AG20443 (cell line): ENCODE measurements at regions not wholly inside any gene's neighbourhood (a gene's known extent, or its start where the extent isn't known, plus 50 kb on each side); places are given as distances from the start of the nearest gene placed in this dataset.
"Not testable (repeated sequence)": the region's sequence is repeated elsewhere in the genome, so short reads cannot be mapped to it uniquely, and the experiment has no call there.

Experiments used
- DNase-seq: peaks from one replicate; pipeline ENCODE4 v3.0.0; 2012; ENCODE audit warnings: low spot score, mixed read lengths

GRCh38 chr7:120014925-120015465, 258.0 kb upstream of the KCND2 start:
- DNase-seq: no peak

GRCh38 chr7:120021085-120021484, 251.9 kb upstream of the KCND2 start:
- no peak for DNase-seq

- no peak for DNase-seq
These were observed 249.3 kb upstream of the KCND2 start for GRCh38 chr7:120023494-120024167.

- no peak for DNase-seq
These were observed 244.3 kb upstream of the KCND2 start for GRCh38 chr7:120028636-120029035.

GRCh38 chr7:120030876-120031275, 242.1 kb upstream of the KCND2 start:
- no peak for DNase-seq

- no peak for DNase-seq
These were observed 239.9 kb upstream of the KCND2 start for GRCh38 chr7:120033114-120033513.

GRCh38 chr7:120039138-120039537, 233.8 kb upstream of the KCND2 start:
- no peak for DNase-seq

- no peak for DNase-seq
These were observed 231.2 kb upstream of the KCND2 start for GRCh38 chr7:120041798-120042197.

GRCh38 chr7:120043250-120043649, 229.7 kb upstream of the KCND2 start:
- DNase-seq: no peak

- DNase-seq: peak; percentile 31
These were observed 220.0 kb upstream of the KCND2 start for GRCh38 chr7:120052884-120053382.

GRCh38 chr7:120053390-120053961, 219.5 kb upstream of the KCND2 start:
- DNase-seq: no peak

GRCh38 chr7:120054376-120055100, 218.4 kb upstream of the KCND2 start:
- DNase-seq: no peak

- DNase-seq: peak; percentile 11
These were observed 217.7 kb upstream of the KCND2 start for GRCh38 chr7:120055300-120055699.

GRCh38 chr7:120056227-120056626, 216.7 kb upstream of the KCND2 start:
- DNase-seq: no peak

- no peak for DNase-seq
These were observed 213.3 kb upstream of the KCND2 start for GRCh38 chr7:120059641-120060040.

GRCh38 chr7:120060281-120060680, 212.7 kb upstream of the KCND2 start:
- DNase-seq: no peak

- no peak for DNase-seq
These were observed 212.1 kb upstream of the KCND2 start for GRCh38 chr7:120060875-120061274.

- DNase-seq: peak; percentile 11
These were observed 208.4 kb upstream of the KCND2 start for GRCh38 chr7:120064565-120064964.

GRCh38 chr7:120066898-120067297, 206.1 kb upstream of the KCND2 start:
- not testable (repeated sequence) for DNase-seq

- DNase-seq: no peak
These were observed 202.8 kb upstream of the KCND2 start for GRCh38 chr7:120070201-120070600.

- no peak for DNase-seq
These were observed 195.2 kb upstream of the KCND2 start for GRCh38 chr7:120077777-120078176.

- DNase-seq: no peak
These were observed 194.0 kb upstream of the KCND2 start for GRCh38 chr7:120079022-120079421.

GRCh38 chr7:120079704-120080103, 193.3 kb upstream of the KCND2 start:
- no peak for DNase-seq
